Psoas muscle (tissue), 7 donors: ENCODE measurements at regions not wholly inside any gene's neighbourhood (a gene's known extent, or its start where the extent isn't known, plus 50 kb on each side); places are given as distances from the start of the nearest gene placed in this dataset.

ENCODE experiments used
- ATAC-seq, 4 donors: fragments of 200-7000 bp; cut with Tn5 transposase; one replicate each; pipeline ENCODE4 v1.9.1; 2020; ENCODE audit warnings: moderate library complexity in 3 of 4, mild to moderate bottlenecking in 2 of 4
- DNase-seq, 2 donors: peaks; one replicate each; pipeline ENCODE4 v3.0.0-alpha.2; 2020
- H3K27ac ChIP-seq: fragments of 200-600 bp; one replicate; pipeline ENCODE4 v1.8.0; 2022
- H3K27me3 ChIP-seq, 3 donors: fragments of 200-600 bp in 1 of 3; one replicate each; pipeline versions ENCODE4 v1.6.1 to v1.8.0; 2013 to 2022; ENCODE audit warnings: low read length in 2 of 3, mild to moderate bottlenecking in 2 of 3, moderate library complexity in 1 of 3; ENCODE audit not compliant: insufficient read depth in 3 of 3
- H3K36me3 ChIP-seq, 2 donors: fragments of 200-600 bp in 1 of 2; one replicate each; pipeline versions ENCODE4 v1.6.1 to v1.8.0; 2013 to 2022; ENCODE audit warnings: low read depth in 1 of 2, mild to moderate bottlenecking in 1 of 2, moderate library complexity in 1 of 2; ENCODE audit not compliant: insufficient read depth in 1 of 2
- H3K4me1 ChIP-seq: fragments of 200-600 bp; one replicate; pipeline ENCODE4 v1.8.0; 2022
- H3K4me3 ChIP-seq: fragments of 200-600 bp; one replicate; pipeline ENCODE4 v1.8.0; 2022; ENCODE audit warnings: mild to moderate bottlenecking
- H3K9me3 ChIP-seq: fragments of 200-600 bp; one replicate; pipeline ENCODE4 v1.8.0; 2022
- WGBS, 3 donors: extraction: QIAGEN DNeasy Blood & Tissue Kit; methylation state at CpG; one replicate each; pipeline versions ENCODE4 v1.1.6 to v1.1.7; 2013; 5-methylcytosine and 5-hydroxymethylcytosine counted together
- intact Hi-C, 2 donors: fragments of 100-400 bp; cut with DNase I; formaldehyde crosslinking; loops; one replicate each; pipeline versions ENCODE4 v1.11.0 to v1.14.2; 2022
- TF ChIP-seq, protein P1 (sequence below): fragments of 200-600 bp; IDR thresholded peaks from one replicate; pipeline ENCODE4 v1.8.0; 2022; ENCODE audit warnings: antibody characterized with exemption
- donor health status: healthy with polysubstance abuse.
- donor health status: DM: no; HTN: no; CAD: no; lungs with moderate emphysema.
- donor health status: Bipolar disorder and iron deficiency.
- donor health status: healthy.
- donor health status: DM: yes; HTN: yes; CAD: no.
- donor health status: DM: no; HTN: no; CAD: no.
- donor health status: DM: yes; HTN: yes; CAD: no.

GRCh38 chr18:76654577-76654976 lies 159.5 kb upstream of the ZNF516 start:
- no peak for ATAC-seq
- peaks cover 0 to 17% (median 2%) of the 10 kb centered on the region in 3 donors for H3K27me3 ChIP-seq
- H3K9me3 ChIP-seq = no peaks in the 10 kb centered on the region
- no peaks in the 10 kb centered on the region for H3K36me3 ChIP-seq
- H3K4me3 ChIP-seq = no peak overlapping the region
- no peaks in the 10 kb centered on the region for H3K4me1 ChIP-seq
- intact Hi-C loops = no loop called here
- H3K27ac ChIP-seq = no peak overlapping the region
- TF ChIP-seq, protein P1, sequence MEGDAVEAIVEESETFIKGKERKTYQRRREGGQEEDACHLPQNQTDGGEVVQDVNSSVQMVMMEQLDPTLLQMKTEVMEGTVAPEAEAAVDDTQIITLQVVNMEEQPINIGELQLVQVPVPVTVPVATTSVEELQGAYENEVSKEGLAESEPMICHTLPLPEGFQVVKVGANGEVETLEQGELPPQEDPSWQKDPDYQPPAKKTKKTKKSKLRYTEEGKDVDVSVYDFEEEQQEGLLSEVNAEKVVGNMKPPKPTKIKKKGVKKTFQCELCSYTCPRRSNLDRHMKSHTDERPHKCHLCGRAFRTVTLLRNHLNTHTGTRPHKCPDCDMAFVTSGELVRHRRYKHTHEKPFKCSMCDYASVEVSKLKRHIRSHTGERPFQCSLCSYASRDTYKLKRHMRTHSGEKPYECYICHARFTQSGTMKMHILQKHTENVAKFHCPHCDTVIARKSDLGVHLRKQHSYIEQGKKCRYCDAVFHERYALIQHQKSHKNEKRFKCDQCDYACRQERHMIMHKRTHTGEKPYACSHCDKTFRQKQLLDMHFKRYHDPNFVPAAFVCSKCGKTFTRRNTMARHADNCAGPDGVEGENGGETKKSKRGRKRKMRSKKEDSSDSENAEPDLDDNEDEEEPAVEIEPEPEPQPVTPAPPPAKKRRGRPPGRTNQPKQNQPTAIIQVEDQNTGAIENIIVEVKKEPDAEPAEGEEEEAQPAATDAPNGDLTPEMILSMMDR = no peak
- WGBS, 3 donors = 58 to 61% (median 60%) methylated on average over 4 of the region's 4 CpGs
- no peak for DNase-seq

GRCh38 chr18:76647322-76647721 lies 152.3 kb upstream of the ZNF516 start:
- Histone ChIP-seq H3K4me1 (no peaks in the 10 kb centered on the region), H3K27me3 (peaks cover 0 to 2% (median 0%) of the 10 kb centered on the region in 3 donors), H3K27ac (no peak overlapping the region), H3K9me3 (no peaks in the 10 kb centered on the region), H3K36me3 (no peaks in the 10 kb centered on the region), H3K4me3 (no peak overlapping the region)
- no peak for DNase-seq
- ATAC-seq = no peak
- intact Hi-C loops = no loop called here
- WGBS, 3 donors = 43 to 50% (median 49%) methylated on average over 11 of the region's 11 CpGs
- TF ChIP-seq, protein P1 = no peak

DNA sequence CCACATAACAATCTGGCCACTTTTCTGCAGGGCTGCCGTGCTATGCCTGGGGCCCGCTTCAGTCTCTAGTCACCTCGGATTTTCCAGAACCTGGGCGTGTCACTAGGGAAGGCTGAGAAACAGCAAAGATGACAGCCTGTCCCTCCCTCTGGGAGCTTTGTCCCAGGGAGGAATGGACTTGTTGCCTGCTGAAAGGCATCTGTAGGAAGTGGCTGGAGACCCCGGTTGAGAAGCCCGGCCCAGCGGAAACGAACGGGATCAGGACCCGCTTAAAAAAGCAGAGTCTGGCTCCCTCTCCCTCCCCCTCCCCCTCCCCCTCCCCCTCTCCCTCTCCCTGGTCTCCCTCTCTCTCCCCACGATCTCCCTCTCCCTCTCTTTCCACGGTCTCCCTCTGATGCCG lies 149.5 kb upstream of the ZNF516 start:
- Histone ChIP-seq H3K36me3 (no peaks in the 10 kb centered on the region), H3K4me3 (no peak overlapping the region), H3K9me3 (no peaks in the 10 kb centered on the region), H3K27ac (no peak overlapping the region), H3K27me3 (peaks cover 0 to 2% (median 0%) of the 10 kb centered on the region in 3 donors), H3K4me1 (no peaks in the 10 kb centered on the region)
- WGBS, 3 donors = 86 to 87% (median 87%) methylated on average over 10 to 12 of the region's 13 CpGs
- TF ChIP-seq, protein P1 = no peak
- no peak for DNase-seq
- no peak for ATAC-seq
- intact Hi-C loops = no loop called here

- DNase-seq (no peak), ATAC-seq (no peak)
- 70 to 82% (median 79%) methylated on average over 6 of the region's 6 CpGs for WGBS, 3 donors
- Histone ChIP-seq H3K4me3 (no peak overlapping the region), H3K9me3 (no peaks in the 10 kb centered on the region), H3K36me3 (no peaks in the 10 kb centered on the region), H3K27me3 (no peaks in the 10 kb centered on the region), H3K27ac (no peak overlapping the region), H3K4me1 (no peaks in the 10 kb centered on the region)
- TF ChIP-seq, protein P1 = no peak
- intact Hi-C loops = no loop called here
These were observed 149.0 kb upstream of the ZNF516 start for GRCh38 chr18:76643996-76644395.

- WGBS, 3 donors = 86 to 91% (median 91%) methylated on average over 2 of the region's 2 CpGs
- intact Hi-C loops = no loop called here
- Histone ChIP-seq H3K36me3 (no peaks in the 10 kb centered on the region), H3K27me3 (no peaks in the 10 kb centered on the region), H3K27ac (no peak overlapping the region), H3K4me3 (no peak overlapping the region), H3K9me3 (no peaks in the 10 kb centered on the region), H3K4me1 (no peaks in the 10 kb centered on the region)
- ATAC-seq = no peak
- no peak for DNase-seq
- TF ChIP-seq, protein P1 = no peak
These were observed 148.2 kb upstream of the ZNF516 start for GRCh38 chr18:76643199-76643598.
